ENCODE measurements at regions not wholly inside any gene's neighbourhood (a gene's known extent, or its start where the extent isn't known, plus 50 kb on each side); places are given as distances from the start of the nearest gene placed in this dataset.

DNA sequence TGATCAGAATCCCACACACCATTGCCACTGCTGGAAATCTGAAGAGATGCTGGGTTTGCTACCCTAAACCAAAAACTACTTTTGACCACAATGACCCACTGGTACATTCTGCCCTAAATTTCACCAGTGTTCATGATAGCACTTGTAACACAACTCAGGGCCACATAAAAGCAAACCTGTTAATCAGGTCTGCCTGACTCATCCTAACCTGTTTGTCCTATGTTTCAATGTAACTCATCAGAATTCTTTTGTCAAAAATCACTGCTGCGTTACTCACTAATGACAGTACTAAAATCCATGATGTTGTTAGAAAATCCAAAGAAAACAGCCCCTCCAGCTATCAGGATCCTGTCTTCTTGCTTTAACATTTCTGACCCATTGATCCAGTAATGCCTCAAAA is 55.6 kb upstream of the XCR1 start:
- TF ChIP-seq, protein P1, sequence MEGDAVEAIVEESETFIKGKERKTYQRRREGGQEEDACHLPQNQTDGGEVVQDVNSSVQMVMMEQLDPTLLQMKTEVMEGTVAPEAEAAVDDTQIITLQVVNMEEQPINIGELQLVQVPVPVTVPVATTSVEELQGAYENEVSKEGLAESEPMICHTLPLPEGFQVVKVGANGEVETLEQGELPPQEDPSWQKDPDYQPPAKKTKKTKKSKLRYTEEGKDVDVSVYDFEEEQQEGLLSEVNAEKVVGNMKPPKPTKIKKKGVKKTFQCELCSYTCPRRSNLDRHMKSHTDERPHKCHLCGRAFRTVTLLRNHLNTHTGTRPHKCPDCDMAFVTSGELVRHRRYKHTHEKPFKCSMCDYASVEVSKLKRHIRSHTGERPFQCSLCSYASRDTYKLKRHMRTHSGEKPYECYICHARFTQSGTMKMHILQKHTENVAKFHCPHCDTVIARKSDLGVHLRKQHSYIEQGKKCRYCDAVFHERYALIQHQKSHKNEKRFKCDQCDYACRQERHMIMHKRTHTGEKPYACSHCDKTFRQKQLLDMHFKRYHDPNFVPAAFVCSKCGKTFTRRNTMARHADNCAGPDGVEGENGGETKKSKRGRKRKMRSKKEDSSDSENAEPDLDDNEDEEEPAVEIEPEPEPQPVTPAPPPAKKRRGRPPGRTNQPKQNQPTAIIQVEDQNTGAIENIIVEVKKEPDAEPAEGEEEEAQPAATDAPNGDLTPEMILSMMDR (IDR thresholded peaks at IDR 0.05; ENCODE audit: poor library complexity, severe bottlenecking): no peak
- no peak for TF ChIP-seq EZH2 (IDR thresholded peaks at IDR 0.05; ENCODE audit: borderline replicate concordance, insufficient read depth, low read length, poor library complexity, severe bottlenecking)
- no peak for TF ChIP-seq POLR2AphosphoS5 (IDR thresholded peaks at IDR 0.05)
